ENCODE measurements at regions not wholly inside any gene's neighbourhood (a gene's known extent, or its start where the extent isn't known, plus 50 kb on each side); places are given as distances from the start of the nearest gene placed in this dataset.

DNA sequence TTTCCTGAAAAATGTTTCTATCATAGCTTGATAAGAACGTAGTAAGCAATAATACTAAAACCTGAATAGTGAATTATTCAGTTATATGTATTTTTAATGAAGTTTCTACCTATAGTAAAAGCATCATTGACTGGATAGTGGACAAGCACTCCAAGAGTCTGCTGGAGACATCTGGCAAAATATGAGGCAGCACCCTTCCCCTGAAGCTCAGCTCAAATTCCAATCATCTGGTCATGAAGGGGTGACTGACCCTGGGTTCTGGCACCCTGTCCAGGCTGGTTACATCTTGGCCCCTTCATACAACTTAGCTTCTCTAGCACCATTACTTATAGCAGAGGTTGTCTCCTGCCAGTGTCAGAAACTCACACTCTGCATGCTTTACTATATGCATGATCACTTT, 455.4 kb downstream of the RAP2B start:
- DNase-seq (ENCODE audit: low spot score in 2 of 2): no peak
- no peak overlapping the region for H3K4me3 ChIP-seq
- H3K9me3 ChIP-seq: peaks cover 8% of the 10 kb centered on the region
- H3K27ac ChIP-seq: no peak overlapping the region
- TF ChIP-seq EP300 (IDR thresholded peaks at IDR 0.05): no peak
- no peak for TF ChIP-seq POLR2A (IDR thresholded peaks at IDR 0.05)
- no peak for TF ChIP-seq POLR2AphosphoS5 (IDR thresholded peaks at IDR 0.05)
- TF ChIP-seq, protein P1, sequence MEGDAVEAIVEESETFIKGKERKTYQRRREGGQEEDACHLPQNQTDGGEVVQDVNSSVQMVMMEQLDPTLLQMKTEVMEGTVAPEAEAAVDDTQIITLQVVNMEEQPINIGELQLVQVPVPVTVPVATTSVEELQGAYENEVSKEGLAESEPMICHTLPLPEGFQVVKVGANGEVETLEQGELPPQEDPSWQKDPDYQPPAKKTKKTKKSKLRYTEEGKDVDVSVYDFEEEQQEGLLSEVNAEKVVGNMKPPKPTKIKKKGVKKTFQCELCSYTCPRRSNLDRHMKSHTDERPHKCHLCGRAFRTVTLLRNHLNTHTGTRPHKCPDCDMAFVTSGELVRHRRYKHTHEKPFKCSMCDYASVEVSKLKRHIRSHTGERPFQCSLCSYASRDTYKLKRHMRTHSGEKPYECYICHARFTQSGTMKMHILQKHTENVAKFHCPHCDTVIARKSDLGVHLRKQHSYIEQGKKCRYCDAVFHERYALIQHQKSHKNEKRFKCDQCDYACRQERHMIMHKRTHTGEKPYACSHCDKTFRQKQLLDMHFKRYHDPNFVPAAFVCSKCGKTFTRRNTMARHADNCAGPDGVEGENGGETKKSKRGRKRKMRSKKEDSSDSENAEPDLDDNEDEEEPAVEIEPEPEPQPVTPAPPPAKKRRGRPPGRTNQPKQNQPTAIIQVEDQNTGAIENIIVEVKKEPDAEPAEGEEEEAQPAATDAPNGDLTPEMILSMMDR (IDR thresholded peaks at IDR 0.05): no peak
- no peaks in the 10 kb centered on the region for H3K36me3 ChIP-seq
- no peaks in the 10 kb centered on the region for H3K27me3 ChIP-seq
- 85% methylated on average over 1 of the region's 1 CpG for WGBS
- peaks cover 5% of the 10 kb centered on the region for H3K4me1 ChIP-seq

DNA sequence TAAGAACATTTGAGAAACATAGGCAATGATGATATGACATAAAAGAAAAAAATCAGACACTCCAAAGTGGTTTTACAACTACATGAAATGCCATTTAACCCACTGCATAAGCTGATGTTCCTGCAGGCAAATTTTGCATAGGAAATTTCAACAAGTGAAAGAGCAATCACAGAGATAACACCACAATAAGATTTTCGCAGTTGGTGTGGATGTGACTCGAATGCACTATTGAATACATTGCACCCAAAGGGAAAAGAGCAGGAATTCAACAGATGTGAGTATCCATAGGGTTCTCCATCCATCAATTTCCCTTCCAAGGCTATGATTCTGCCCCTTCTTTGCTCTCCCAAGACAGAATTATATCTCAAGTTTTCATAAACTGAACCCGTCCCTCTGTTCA, 456.1 kb downstream of the RAP2B start:
- no peaks in the 10 kb centered on the region for H3K36me3 ChIP-seq
- 77% methylated on average over 3 of the region's 3 CpGs for WGBS
- peaks cover 5% of the 10 kb centered on the region for H3K4me1 ChIP-seq
- H3K9me3 ChIP-seq: peaks cover 8% of the 10 kb centered on the region
- no peak overlapping the region for H3K4me3 ChIP-seq
- H3K27ac ChIP-seq: no peak overlapping the region
- no peak for DNase-seq (ENCODE audit: low spot score in 2 of 2)
- no peaks in the 10 kb centered on the region for H3K27me3 ChIP-seq
- no peak for TF ChIP-seq EP300 (IDR thresholded peaks at IDR 0.05)
- TF ChIP-seq, protein P1 (IDR thresholded peaks at IDR 0.05): no peak
- no peak for TF ChIP-seq POLR2A (IDR thresholded peaks at IDR 0.05)
- TF ChIP-seq POLR2AphosphoS5 (IDR thresholded peaks at IDR 0.05): no peak

DNA sequence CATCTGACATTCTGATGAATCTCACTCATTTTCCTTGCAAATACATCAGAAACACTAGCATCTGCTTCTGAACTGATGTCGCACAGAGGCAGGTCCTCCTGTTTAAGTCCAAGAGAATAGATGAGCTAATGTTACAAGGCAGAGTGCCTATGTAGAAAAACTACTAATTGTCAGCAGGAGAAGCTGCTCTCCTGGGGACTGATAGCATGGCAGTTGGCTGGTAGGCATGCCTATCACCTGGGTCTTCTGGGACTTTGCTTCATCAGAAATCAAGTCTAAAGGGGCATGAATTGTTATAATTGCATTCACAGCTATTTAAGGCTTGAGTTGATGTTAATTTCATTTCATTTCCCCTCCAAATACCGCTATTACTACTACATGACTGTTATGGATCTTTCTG, 457.2 kb downstream of the RAP2B start:
- no peak for DNase-seq (ENCODE audit: low spot score in 2 of 2)
- WGBS: 95% methylated on average over 2 of the region's 2 CpGs
- H3K27me3 ChIP-seq: no peaks in the 10 kb centered on the region
- H3K4me3 ChIP-seq: no peak overlapping the region
- H3K27ac ChIP-seq: no peak overlapping the region
- H3K9me3 ChIP-seq: peaks cover 8% of the 10 kb centered on the region
- H3K36me3 ChIP-seq: no peaks in the 10 kb centered on the region
- H3K4me1 ChIP-seq: peaks cover 5% of the 10 kb centered on the region
- TF ChIP-seq POLR2AphosphoS5 (IDR thresholded peaks at IDR 0.05) (no peak), EP300 (IDR thresholded peaks at IDR 0.05) (no peak), POLR2A (IDR thresholded peaks at IDR 0.05) (no peak)
- TF ChIP-seq, protein P1 (IDR thresholded peaks at IDR 0.05): no peak

DNA sequence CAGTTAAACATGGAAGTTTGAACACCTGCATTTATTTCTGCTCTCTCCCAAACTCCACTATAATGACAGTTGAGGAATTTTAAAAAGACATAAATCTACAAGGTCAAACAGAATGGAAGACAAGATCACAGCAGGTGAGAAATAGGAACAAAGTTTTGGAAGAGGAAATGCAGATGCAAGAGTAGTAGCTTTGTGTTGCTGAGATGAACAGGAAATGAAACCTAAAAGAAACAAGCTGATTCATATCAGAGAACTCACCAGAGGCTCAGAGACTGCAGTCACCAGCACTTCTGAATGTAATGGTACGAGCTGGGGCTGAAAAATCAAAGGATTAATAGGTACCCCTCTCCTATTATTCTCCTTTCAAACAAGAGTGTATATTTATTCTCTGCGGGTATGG, 459.9 kb downstream of the RAP2B start:
- no peak overlapping the region for H3K27ac ChIP-seq
- 69% methylated on average over 2 of the region's 2 CpGs for WGBS

DNA sequence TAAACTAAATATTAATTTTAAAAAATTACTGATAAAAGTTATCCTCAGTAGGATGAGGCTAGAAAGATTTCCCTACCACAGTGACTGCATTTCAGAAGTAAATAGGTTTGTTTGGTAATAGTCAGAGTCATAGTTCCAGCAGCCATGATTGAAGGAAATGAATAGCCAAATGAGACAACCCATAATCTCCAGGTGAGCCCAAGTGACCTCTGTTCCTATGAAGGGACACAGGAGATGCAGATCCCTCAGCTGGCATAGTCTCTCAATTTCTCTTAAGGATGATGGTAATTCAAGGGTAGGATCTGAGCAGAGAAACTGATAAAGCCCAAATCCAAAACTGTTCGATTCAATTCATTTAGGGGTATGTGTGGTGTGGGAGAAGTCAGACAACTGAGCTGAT, 461.8 kb downstream of the RAP2B start:
- TF ChIP-seq POLR2A (IDR thresholded peaks at IDR 0.05) (no peak), POLR2AphosphoS5 (IDR thresholded peaks at IDR 0.05) (no peak), EP300 (IDR thresholded peaks at IDR 0.05) (no peak)
- TF ChIP-seq, protein P1 (IDR thresholded peaks at IDR 0.05): no peak
- no peaks in the 10 kb centered on the region for H3K36me3 ChIP-seq
- DNase-seq (ENCODE audit: low spot score in 2 of 2): no peak
- H3K9me3 ChIP-seq: peaks cover 8% of the 10 kb centered on the region
- no peaks in the 10 kb centered on the region for H3K4me1 ChIP-seq
- 95% methylated on average over 1 of the region's 1 CpG for WGBS
- no peak overlapping the region for H3K27ac ChIP-seq
- no peak overlapping the region for H3K4me3 ChIP-seq
- no peaks in the 10 kb centered on the region for H3K27me3 ChIP-seq

More for the DNA sequence above, 459.9 kb downstream of the RAP2B start:
- Histone ChIP-seq H3K36me3 (no peaks in the 10 kb centered on the region), H3K9me3 (peaks cover 8% of the 10 kb centered on the region), H3K4me1 (no peaks in the 10 kb centered on the region), H3K27me3 (no peaks in the 10 kb centered on the region), H3K4me3 (no peak overlapping the region)
- DNase-seq (ENCODE audit: low spot score in 2 of 2): no peak
- TF ChIP-seq POLR2AphosphoS5 (IDR thresholded peaks at IDR 0.05): no peak
- TF ChIP-seq EP300 (IDR thresholded peaks at IDR 0.05): no peak
- no peak for TF ChIP-seq POLR2A (IDR thresholded peaks at IDR 0.05)
- TF ChIP-seq, protein P1 (IDR thresholded peaks at IDR 0.05): no peak

Data from suprapubic skin (tissue), 4 donors.